ENCODE measurements at regions not wholly inside any gene's neighbourhood (a gene's known extent, or its start where the extent isn't known, plus 50 kb on each side); places are given as distances from the start of the nearest gene placed in this dataset.

- TF ChIP-seq CTCF (conservative IDR thresholded peaks at IDR 0.05 in 1 of 2, IDR thresholded peaks at IDR 0.05 in 1 of 2; ENCODE audit: low read depth in 1 of 2, low read length in 2 of 2) (peak in 1 of 2 donors; percentile 30), EZH2 (IDR thresholded peaks at IDR 0.05; ENCODE audit: low read length, missing control alignments) (no peak)
Observed at GRCh38 chr15:101578443-101578894, 73.7 kb downstream of the TM2D3 start.
